H1 (cell line): ENCODE measurements at regions not wholly inside any gene's neighbourhood (a gene's known extent, or its start where the extent isn't known, plus 50 kb on each side); places are given as distances from the start of the nearest gene placed in this dataset.
"Not testable (repeated sequence)": the region's sequence is repeated elsewhere in the genome, so short reads cannot be mapped to it uniquely, and the experiment has no call there.

Experiments used
- CTCF ChIA-PET: fragments of 300-600 bp; sonication (Branson Sonifier 250); formaldehyde crosslinking; loops from one replicate; lab custom pipeline; 2021; ENCODE audit not compliant: partially characterized antibody; lab: Charles Lee
- POLR2A ChIA-PET: fragments of 300-600 bp; sonication (Branson Sonifier 250); formaldehyde crosslinking; loops from one replicate; lab custom pipeline; 2021; ENCODE audit warnings: inconsistent platforms; ENCODE audit not compliant: partially characterized antibody; lab: Charles Lee
- DNase-seq, 2 experiments: peaks; one replicate each; pipeline versions ENCODE4 v3.0.0 to v3.0.0-alpha.2; 2010 to 2022; ENCODE audit warnings: low spot score in 2 of 2, low read depth in 1 of 2, mixed read lengths in 1 of 2
- FAIRE-seq: peaks from 2 replicates; lab custom pipeline; 2011; peaks lifted over from hg19 to GRCh38; lab: Jason Lieb, UNC
- H2AFZ ChIP-seq: 2 replicates; pipeline ENCODE4 v1.8.1; 2012; ENCODE audit warnings: low read length, inconsistent platforms
- H2AK5ac ChIP-seq: 2 replicates; pipeline ENCODE4 v1.6.1; 2013; ENCODE audit warnings: low read depth, low read length
- H2BK120ac ChIP-seq: replicated peaks from 2 replicates; pipeline ENCODE3; 2013; ENCODE audit warnings: low read depth, low read length, inconsistent platforms
- H2BK12ac ChIP-seq: 2 replicates; pipeline ENCODE4 v1.6.1; 2013; ENCODE audit warnings: low read depth, low read length
- H2BK15ac ChIP-seq: 2 replicates; pipeline ENCODE4 v1.6.1; 2013; ENCODE audit warnings: low read length
- H2BK20ac ChIP-seq: 2 replicates; pipeline ENCODE4 v1.6.1; 2013; ENCODE audit warnings: low read length
- H2BK5ac ChIP-seq: 2 replicates; pipeline ENCODE4 v1.6.1; 2013; ENCODE audit warnings: low read depth, low read length
- H3K14ac ChIP-seq: 2 replicates; pipeline ENCODE4 v1.6.1; 2013; ENCODE audit warnings: inconsistent platforms; ENCODE audit not compliant: insufficient read length
- H3K18ac ChIP-seq: 2 replicates; pipeline ENCODE4 v1.6.1; 2013; ENCODE audit warnings: low read length; ENCODE audit errors: extremely low read depth
- H3K23ac ChIP-seq: 2 replicates; pipeline ENCODE4 v1.6.1; 2013; ENCODE audit warnings: inconsistent platforms; ENCODE audit not compliant: insufficient read length
- H3K23me2 ChIP-seq: 2 replicates; pipeline ENCODE4 v1.6.1; 2013; ENCODE audit warnings: low read depth, low read length
- H3K27ac ChIP-seq: 2 replicates; pipeline ENCODE4 v1.6.1; 2011; ENCODE audit warnings: low read depth, low read length, inconsistent platforms
- H3K27me3 ChIP-seq, 4 experiments: replicated peaks in 1 of 4; 1 replicate in 1 of 4; 2 replicates in 3 of 4; pipeline versions ENCODE4 v1.6.1 to v1.8.1; 2011 to 2013; ENCODE audit warnings: low read length in 3 of 4, mild to moderate bottlenecking in 3 of 4, inconsistent platforms in 2 of 4, mixed read lengths in 2 of 4, moderate library complexity in 1 of 4; ENCODE audit not compliant: control insufficient read depth in 3 of 4, insufficient read depth in 3 of 4; ENCODE audit errors: extremely low read depth in 1 of 4
- H3K36me3 ChIP-seq, 4 experiments: 2 replicates each; pipeline versions ENCODE4 v1.6.1 to v1.8.1; 2011 to 2013; ENCODE audit warnings: mild to moderate bottlenecking in 4 of 4, low read length in 3 of 4, moderate library complexity in 2 of 4, control low read depth in 1 of 4, inconsistent platforms in 1 of 4; ENCODE audit not compliant: insufficient read depth in 4 of 4, control insufficient read depth in 2 of 4
- H3K4ac ChIP-seq: replicated peaks from 2 replicates; pipeline ENCODE3; 2013; ENCODE audit warnings: low read length, low read depth, mixed read lengths, inconsistent platforms; ENCODE audit not compliant: insufficient read length
- H3K4me1 ChIP-seq, 4 experiments: replicated peaks in 1 of 4; 1 replicate in 1 of 4; 2 replicates in 3 of 4; pipeline versions ENCODE4 v1.6.1 to v1.8.1; 2011 to 2013; ENCODE audit warnings: low read length in 3 of 4, inconsistent platforms in 2 of 4, mixed read lengths in 1 of 4; ENCODE audit not compliant: insufficient read depth in 4 of 4, control insufficient read depth in 3 of 4
- H3K4me2 ChIP-seq, 2 experiments: 2 replicates each; pipeline versions ENCODE4 v1.6.1 to v1.8.1; 2011 to 2013; ENCODE audit warnings: low read depth in 2 of 2, low read length in 2 of 2, control low read depth in 1 of 2, inconsistent platforms in 1 of 2, mild to moderate bottlenecking in 1 of 2; ENCODE audit not compliant: insufficient read depth in 1 of 2
- H3K4me3 ChIP-seq, 4 experiments: fragments of 200-600, 300-600 bp in 1 of 4; sonication (generic), shearing (Covaris generic), sonication (Bioruptor Twin) in 1 of 4; 2 replicates each; pipeline versions ENCODE4 v1.5.1 to v1.8.1; 2011 to 2016; ENCODE audit warnings: low read length in 4 of 4, low read depth in 3 of 4, control low read depth in 2 of 4, inconsistent platforms in 2 of 4, mild to moderate bottlenecking in 2 of 4, mixed read lengths in 1 of 4, moderate library complexity in 1 of 4; ENCODE audit not compliant: insufficient read depth in 2 of 4; ENCODE audit errors: extremely low read depth in 1 of 4
- H3K56ac ChIP-seq: replicated peaks from 2 replicates; pipeline ENCODE3; 2013; ENCODE audit warnings: low read depth, mild to moderate bottlenecking, mixed read lengths, low read length, inconsistent platforms; ENCODE audit not compliant: insufficient read length
- H3K79me1 ChIP-seq: 2 replicates; pipeline ENCODE4 v1.6.1; 2013; ENCODE audit warnings: low read depth, low read length, control low read depth
- H3K79me2 ChIP-seq, 2 experiments: 2 replicates each; pipeline versions ENCODE4 v1.6.1 to v1.8.1; 2012 to 2013; ENCODE audit warnings: low read length in 2 of 2, mild to moderate bottlenecking in 2 of 2, inconsistent platforms in 1 of 2; ENCODE audit not compliant: insufficient read depth in 2 of 2, control insufficient read depth in 1 of 2
- H3K9ac ChIP-seq, 4 experiments: replicated peaks in 1 of 4; 1 replicate in 1 of 4; 2 replicates in 3 of 4; pipeline versions ENCODE4 v1.6.1 to v1.8.1; 2011 to 2013; ENCODE audit warnings: low read depth in 3 of 4, low read length in 3 of 4, control low read depth in 2 of 4, mild to moderate bottlenecking in 2 of 4, moderate library complexity in 2 of 4, inconsistent platforms in 1 of 4; ENCODE audit errors: extremely low read depth in 1 of 4
- H3K9me3 ChIP-seq, 2 experiments: 2 replicates each; pipeline versions ENCODE4 v1.6.1 to v1.8.1; 2012 to 2013; ENCODE audit warnings: mild to moderate bottlenecking in 2 of 2, moderate library complexity in 2 of 2, control low read depth in 1 of 2, inconsistent platforms in 1 of 2, low read depth in 1 of 2, low read length in 1 of 2, mixed read lengths in 1 of 2; ENCODE audit not compliant: insufficient read depth in 2 of 2
- H4K20me1 ChIP-seq, 2 experiments: replicated peaks in 1 of 2; 2 replicates each; pipeline versions ENCODE3 to v1.8.1; 2011 to 2013; ENCODE audit warnings: inconsistent platforms in 2 of 2, low read length in 2 of 2, mild to moderate bottlenecking in 1 of 2; ENCODE audit not compliant: insufficient read depth in 2 of 2, control insufficient read depth in 1 of 2
- H4K5ac ChIP-seq: 2 replicates; pipeline ENCODE4 v1.6.1; 2013; ENCODE audit warnings: low read length, low read depth, mixed read lengths, inconsistent platforms; ENCODE audit not compliant: insufficient read length
- H4K8ac ChIP-seq: 2 replicates; pipeline ENCODE4 v1.8.0; 2013; ENCODE audit warnings: mild to moderate bottlenecking, moderate library complexity, low read length, inconsistent platforms; ENCODE audit not compliant: insufficient read depth; ENCODE audit errors: extremely low read depth
- H4K91ac ChIP-seq: replicated peaks from 2 replicates; pipeline ENCODE3; 2013; ENCODE audit warnings: low read length, mixed read lengths, inconsistent platforms; ENCODE audit not compliant: insufficient read length
- WGBS, 2 experiments: shearing (Covaris generic) in 1 of 2; methylation state at CpG; one replicate each; pipeline versions ENCODE4 v1.1.6 to v1.1.7; 2013 to 2015; ENCODE audit warnings: low lambda C conversion rate in 2 of 2, mixed read lengths in 2 of 2, inconsistent platforms in 1 of 2, low coverage in 1 of 2, missing lambda C conversion rate in 1 of 2; ENCODE audit not compliant: insufficient replicate concordance in 2 of 2, insufficient coverage in 1 of 2, insufficient read length in 1 of 2; ENCODE audit errors: extremely low coverage in 1 of 2, missing lambda C conversion rate in 1 of 2; 5-methylcytosine and 5-hydroxymethylcytosine counted together

DNA sequence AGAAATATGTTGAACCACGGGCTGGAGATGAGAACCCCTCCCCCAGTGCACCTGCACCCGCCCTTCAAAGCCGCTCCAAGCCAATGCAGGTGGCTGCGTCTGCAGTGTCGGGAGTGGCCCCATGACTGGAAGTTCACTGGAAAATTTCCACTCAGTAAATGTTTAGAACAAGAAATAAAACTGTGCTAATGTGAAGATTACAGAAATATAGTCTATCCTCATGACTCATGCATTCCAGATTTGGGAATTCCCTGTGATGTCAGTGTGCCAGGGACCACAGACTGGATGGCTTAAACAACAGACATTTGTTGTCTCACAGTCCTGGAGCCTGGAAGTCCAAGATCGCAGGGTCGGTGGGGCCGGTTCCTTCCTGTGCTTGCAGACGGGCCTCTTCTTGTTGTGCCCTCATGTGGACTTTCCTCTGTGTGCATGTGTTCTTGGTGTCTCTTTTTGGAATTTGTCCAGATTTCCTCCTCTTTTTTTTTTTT is 3967.0 kb upstream of the TPTE start:
- H4K5ac ChIP-seq, H3K36me3 ChIP-seq, H2BK20ac ChIP-seq, H3K4me1 ChIP-seq, H3K18ac ChIP-seq, H3K4me2 ChIP-seq, H3K4me3 ChIP-seq, H2BK12ac ChIP-seq, H3K4ac ChIP-seq, H3K14ac ChIP-seq, H4K8ac ChIP-seq, H2BK5ac ChIP-seq, H3K79me2 ChIP-seq, DNase-seq, H3K23me2 ChIP-seq, H3K9me3 ChIP-seq, H2AFZ ChIP-seq, H2BK120ac ChIP-seq, H2BK15ac ChIP-seq, H3K9ac ChIP-seq, POLR2A ChIA-PET, H3K27me3 ChIP-seq, H3K27ac ChIP-seq, CTCF ChIA-PET, H4K20me1 ChIP-seq, H4K91ac ChIP-seq, H3K79me1 ChIP-seq, H3K23ac ChIP-seq, H2AK5ac ChIP-seq, FAIRE-seq, H3K56ac ChIP-seq: not testable (repeated sequence)
- WGBS, 2 experiments = no CpG with 5 or more reads among the region's 9 CpGs

DNA sequence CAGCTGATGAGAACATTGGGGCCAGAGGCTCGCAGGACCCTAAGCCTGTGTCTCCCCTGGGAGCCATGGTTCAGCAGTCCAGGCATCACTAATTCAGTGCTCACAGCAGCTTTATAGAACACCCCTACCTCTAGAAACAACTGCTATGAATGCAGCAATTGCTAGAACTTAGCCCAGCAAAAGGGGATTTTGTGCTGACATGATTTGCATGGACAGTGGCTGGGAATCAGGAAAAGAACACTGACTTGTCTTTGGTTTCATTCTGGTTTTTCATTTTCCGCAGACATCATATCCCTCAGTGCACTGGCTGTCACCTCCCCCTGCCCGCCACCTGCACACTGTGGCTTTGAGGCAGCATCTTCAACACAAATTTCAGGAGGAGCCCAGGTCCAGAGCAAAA is 3964.9 kb upstream of the TPTE start:
- H3K23me2 ChIP-seq, H2AK5ac ChIP-seq, H4K8ac ChIP-seq, H3K4ac ChIP-seq, CTCF ChIA-PET, H3K56ac ChIP-seq, H3K9me3 ChIP-seq, H2BK12ac ChIP-seq, H3K79me2 ChIP-seq, H3K23ac ChIP-seq, H3K18ac ChIP-seq, POLR2A ChIA-PET, H2BK15ac ChIP-seq, H2BK120ac ChIP-seq, H3K79me1 ChIP-seq, H3K4me3 ChIP-seq, H4K91ac ChIP-seq, FAIRE-seq, H4K20me1 ChIP-seq, H2BK5ac ChIP-seq, DNase-seq, H3K27ac ChIP-seq, H3K4me2 ChIP-seq, H4K5ac ChIP-seq, H3K9ac ChIP-seq, H3K36me3 ChIP-seq, H2BK20ac ChIP-seq, H3K4me1 ChIP-seq, H2AFZ ChIP-seq, H3K14ac ChIP-seq, H3K27me3 ChIP-seq: not testable (repeated sequence)
- WGBS, 2 experiments = no CpG with 5 or more reads among the region's 3 CpGs
